PC-3 (cell line): ENCODE measurements at regions not wholly inside any gene's neighbourhood (a gene's known extent, or its start where the extent isn't known, plus 50 kb on each side); places are given as distances from the start of the nearest gene placed in this dataset.

Experiments
- ATAC-seq: fragments of 200-7000 bp; cut with Tn5 transposase; 2 replicates; pipeline ENCODE4 v1.9.1; 2020; ENCODE audit warnings: mild to moderate bottlenecking, moderate library complexity
- BruUV-seq: library from RNA; stranded (reverse); fragments of 400-500 nt; replicated peaks from 2 replicates; lab custom pipeline; 2021; lab: Mats Ljungman, UMichigan
- CTCF ChIA-PET: fragments of 300-600 bp; sonication (Branson Sonifier 250); formaldehyde crosslinking; loops from one replicate; lab custom pipeline; 2022; ENCODE audit warnings: antibody characterized with exemption; lab: Charles Lee
- POLR2A ChIA-PET: fragments of 300-600 bp; sonication (Branson Sonifier 250); formaldehyde crosslinking; loops from one replicate; lab custom pipeline; 2022; ENCODE audit warnings: antibody characterized with exemption; ENCODE audit not compliant: unreplicated experiment; lab: Charles Lee
- DNase-seq: peaks from one replicate; pipeline ENCODE4 v3.0.0-alpha.2; 2015
- H2AFZ ChIP-seq: fragments of 300-600 bp; sonication (generic); 2 replicates; pipeline ENCODE4 v1.6.0; 2016; ENCODE audit warnings: antibody characterized with exemption, low read length
- H3F3A ChIP-seq: fragments of 300-600 bp; sonication (generic); one replicate; pipeline ENCODE4 v1.6.0; 2017; ENCODE audit warnings: antibody characterized with exemption, low read length, control low read depth, mild to moderate bottlenecking; ENCODE audit not compliant: unreplicated experiment
- H3K27ac ChIP-seq: fragments of 300-600 bp; sonication (generic); 2 replicates; pipeline ENCODE4 v1.5.1; 2016; ENCODE audit warnings: mild to moderate bottlenecking, low read length
- H3K27me3 ChIP-seq: fragments of 300-600 bp; sonication (generic); 2 replicates; pipeline ENCODE4 v1.6.1; 2016; ENCODE audit warnings: low read length, mixed read lengths
- H3K36me3 ChIP-seq: fragments of 300-600 bp; sonication (generic); 2 replicates; pipeline ENCODE4 v1.6.1; 2016; ENCODE audit warnings: low read depth, mixed run types, low read length, mixed read lengths
- H3K4me1 ChIP-seq: fragments of 300-600 bp; sonication (generic); 2 replicates; pipeline ENCODE4 v1.5.1; 2016; ENCODE audit warnings: low read length; ENCODE audit not compliant: insufficient read depth
- H3K4me2 ChIP-seq: fragments of 300-600 bp; sonication (generic); 2 replicates; pipeline ENCODE4 v1.6.0; 2016; ENCODE audit warnings: low read length
- H3K4me3 ChIP-seq: fragments of 300-600 bp; sonication (generic); 2 replicates; pipeline ENCODE4 v1.5.1; 2016; ENCODE audit warnings: mild to moderate bottlenecking, low read length, mixed read lengths
- H3K79me2 ChIP-seq: fragments of 300-600 bp; sonication (generic); 2 replicates; pipeline ENCODE4 v1.6.1; 2017; ENCODE audit warnings: low read length, mixed read lengths
- H3K9ac ChIP-seq: fragments of 300-600 bp; sonication (generic); 2 replicates; pipeline ENCODE4 v1.6.0; 2016; ENCODE audit warnings: mild to moderate bottlenecking, low read length
- H3K9me2 ChIP-seq: fragments of 300-600 bp; sonication (generic); replicated peaks from 2 replicates; pipeline ENCODE4 v1.6.1; 2016; ENCODE audit warnings: mixed run types, low read length, mixed read lengths
- H3K9me3 ChIP-seq: fragments of 300-600 bp; sonication (generic); 2 replicates; pipeline ENCODE4 v1.6.1; 2016; ENCODE audit warnings: low read length, mixed read lengths
- H4K20me1 ChIP-seq: fragments of 300-600 bp; sonication (generic); 2 replicates; pipeline ENCODE4 v1.6.1; 2016; ENCODE audit warnings: low read length, mixed read lengths
- EZH2 ChIP-seq: fragments of 300-600 bp; sonication (generic); IDR thresholded peaks from one replicate; pipeline ENCODE4 v1.6.1; 2017; ENCODE audit warnings: antibody characterized with exemption, mild to moderate bottlenecking, low read length; ENCODE audit not compliant: unreplicated experiment
- EZH2phosphoT487 ChIP-seq: fragments of 300-600 bp; sonication (generic); IDR thresholded peaks from 2 replicates; pipeline ENCODE4 v1.6.1; 2018; ENCODE audit warnings: mild to moderate bottlenecking, antibody characterized with exemption, low read length, borderline replicate concordance
- intact Hi-C: fragments of 100-400 bp; cut with micrococcal nuclease; formaldehyde crosslinking; loops from 2 replicates; pipeline ENCODE4 v1.9.0; 2023
- TF ChIP-seq, protein P1 (sequence below): fragments of 300-600 bp; sonication (generic); conservative IDR thresholded peaks from 2 replicates; pipeline ENCODE4 v1.5.1; 2017; ENCODE audit warnings: antibody characterized with exemption, low read depth, mild to moderate bottlenecking, low read length

DNA sequence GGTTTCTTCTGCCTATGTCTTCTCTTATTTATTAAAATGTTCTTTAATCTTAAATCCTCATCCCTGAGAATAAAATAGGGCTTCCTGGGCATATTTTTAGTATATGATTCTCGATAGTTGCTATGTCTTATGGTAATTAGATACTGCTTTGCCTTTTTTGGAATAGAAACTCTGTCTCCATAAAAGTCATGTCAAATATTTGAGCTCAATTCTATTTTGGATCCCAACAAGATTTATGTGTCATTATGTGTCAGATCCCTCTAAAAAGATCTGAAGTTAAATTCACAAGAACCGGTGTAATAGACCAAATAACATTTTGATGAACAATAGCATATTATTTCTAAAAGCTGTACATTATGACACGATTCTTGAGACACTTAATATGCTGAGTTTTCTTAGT, 312.5 kb upstream of the PDE3A start:
- Histone ChIP-seq H3K9me2 (no peaks in the 10 kb centered on the region), H3K4me1 (no peaks in the 10 kb centered on the region), H3K4me2 (no peak overlapping the region), H3K79me2 (no peaks in the 10 kb centered on the region), H4K20me1 (no peaks in the 10 kb centered on the region), H3K36me3 (no peaks in the 10 kb centered on the region), H3K27me3 (no peaks in the 10 kb centered on the region), H3K9ac (no peak overlapping the region), H3F3A (no peaks in the 10 kb centered on the region), H3K9me3 (no peaks in the 10 kb centered on the region), H3K27ac (no peak overlapping the region), H3K4me3 (no peak overlapping the region), H2AFZ (no peak overlapping the region)
- no peak for DNase-seq
- no peak for ATAC-seq
- TF ChIP-seq EZH2phosphoT487 (no peak), EZH2 (no peak)
- TF ChIP-seq, protein P1, sequence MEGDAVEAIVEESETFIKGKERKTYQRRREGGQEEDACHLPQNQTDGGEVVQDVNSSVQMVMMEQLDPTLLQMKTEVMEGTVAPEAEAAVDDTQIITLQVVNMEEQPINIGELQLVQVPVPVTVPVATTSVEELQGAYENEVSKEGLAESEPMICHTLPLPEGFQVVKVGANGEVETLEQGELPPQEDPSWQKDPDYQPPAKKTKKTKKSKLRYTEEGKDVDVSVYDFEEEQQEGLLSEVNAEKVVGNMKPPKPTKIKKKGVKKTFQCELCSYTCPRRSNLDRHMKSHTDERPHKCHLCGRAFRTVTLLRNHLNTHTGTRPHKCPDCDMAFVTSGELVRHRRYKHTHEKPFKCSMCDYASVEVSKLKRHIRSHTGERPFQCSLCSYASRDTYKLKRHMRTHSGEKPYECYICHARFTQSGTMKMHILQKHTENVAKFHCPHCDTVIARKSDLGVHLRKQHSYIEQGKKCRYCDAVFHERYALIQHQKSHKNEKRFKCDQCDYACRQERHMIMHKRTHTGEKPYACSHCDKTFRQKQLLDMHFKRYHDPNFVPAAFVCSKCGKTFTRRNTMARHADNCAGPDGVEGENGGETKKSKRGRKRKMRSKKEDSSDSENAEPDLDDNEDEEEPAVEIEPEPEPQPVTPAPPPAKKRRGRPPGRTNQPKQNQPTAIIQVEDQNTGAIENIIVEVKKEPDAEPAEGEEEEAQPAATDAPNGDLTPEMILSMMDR: no peak
- intact Hi-C loops: no loop called here
- ChIA-PET POLR2A (no interaction called here), CTCF (no interaction called here)
- BruUV-seq: no TSS peak

DNA sequence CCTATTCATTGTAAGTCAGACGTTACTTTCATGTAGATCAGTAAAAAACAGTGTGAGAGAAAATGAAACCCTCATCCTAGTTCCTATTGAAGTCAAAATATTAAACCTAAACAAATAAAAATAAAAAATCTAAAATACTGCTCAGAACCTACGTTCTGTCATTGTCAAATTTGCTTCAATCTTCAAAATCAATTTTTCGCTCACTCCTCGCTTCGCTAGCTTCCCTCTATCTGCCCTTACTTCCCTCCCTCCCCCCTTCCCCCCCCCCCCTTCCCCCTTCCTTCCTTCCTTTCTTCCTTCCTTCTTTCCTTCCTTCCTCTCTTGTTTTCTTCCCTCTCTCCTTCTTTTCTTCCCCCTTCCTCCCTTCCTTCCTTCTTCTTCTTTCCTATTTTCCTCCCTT, 310.9 kb upstream of the PDE3A start:
- CTCF ChIA-PET: no interaction called here
- intact Hi-C loops: no loop called here
- no peak for ATAC-seq

DNA sequence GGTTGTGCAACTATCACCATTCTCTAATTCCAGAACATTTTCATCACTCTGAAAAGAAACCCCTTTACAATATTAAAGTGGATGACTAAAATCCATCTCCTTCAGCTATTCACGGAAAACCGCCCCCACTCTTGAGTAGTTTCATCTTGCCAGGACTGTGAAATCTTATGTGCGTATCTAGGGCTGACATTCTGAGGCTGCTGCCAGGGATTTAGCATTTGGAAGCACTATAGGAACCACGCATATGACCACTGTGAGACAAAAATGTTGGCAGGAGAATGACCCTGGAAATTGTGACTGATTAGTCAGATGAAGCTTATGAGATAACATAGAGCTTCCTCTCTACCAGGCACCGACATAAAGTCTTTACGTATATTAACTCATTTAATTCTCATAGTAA, 305.2 kb upstream of the PDE3A start:
- Histone ChIP-seq H2AFZ (no peak overlapping the region), H3K4me2 (no peak overlapping the region), H3K27me3 (no peaks in the 10 kb centered on the region), H4K20me1 (no peaks in the 10 kb centered on the region), H3K9ac (no peak overlapping the region), H3K36me3 (no peaks in the 10 kb centered on the region), H3K4me3 (no peak overlapping the region), H3K4me1 (no peaks in the 10 kb centered on the region), H3K9me2 (no peaks in the 10 kb centered on the region), H3K9me3 (no peaks in the 10 kb centered on the region), H3K27ac (no peak overlapping the region), H3K79me2 (no peaks in the 10 kb centered on the region), H3F3A (no peaks in the 10 kb centered on the region)
- intact Hi-C loops: no loop called here
- DNase-seq: no peak
- ChIA-PET CTCF (no interaction called here), POLR2A (no interaction called here)
- BruUV-seq: no TSS peak
- TF ChIP-seq, protein P1: no peak
- TF ChIP-seq EZH2phosphoT487 (no peak), EZH2 (no peak)
- no peak for ATAC-seq

More for the DNA sequence above, 310.9 kb upstream of the PDE3A start:
- TF ChIP-seq EZH2phosphoT487 (no peak), EZH2 (no peak)
- TF ChIP-seq, protein P1: no peak
- DNase-seq: no peak
- Histone ChIP-seq H3K36me3 (no peaks in the 10 kb centered on the region), H3K27ac (no peak overlapping the region), H4K20me1 (no peaks in the 10 kb centered on the region), H3K9me2 (no peaks in the 10 kb centered on the region), H3K4me3 (no peak overlapping the region), H3K4me1 (no peaks in the 10 kb centered on the region), H3K9ac (no peak overlapping the region), H3K9me3 (no peaks in the 10 kb centered on the region), H3K4me2 (no peak overlapping the region), H3F3A (no peaks in the 10 kb centered on the region), H3K79me2 (no peaks in the 10 kb centered on the region), H3K27me3 (no peaks in the 10 kb centered on the region), H2AFZ (no peak overlapping the region)
- BruUV-seq: no TSS peak
- POLR2A ChIA-PET: no interaction called here
